ENCODE measurements at regions not wholly inside any gene's neighbourhood (a gene's known extent, or its start where the extent isn't known, plus 50 kb on each side); places are given as distances from the start of the nearest gene placed in this dataset.
"Not testable (repeated sequence)": the region's sequence is repeated elsewhere in the genome, so short reads cannot be mapped to it uniquely, and the experiment has no call there.

- H3K4me3 ChIP-seq (ENCODE audit: low read depth, low read length) = no peak overlapping the region
- TF ChIP-seq, protein P1, sequence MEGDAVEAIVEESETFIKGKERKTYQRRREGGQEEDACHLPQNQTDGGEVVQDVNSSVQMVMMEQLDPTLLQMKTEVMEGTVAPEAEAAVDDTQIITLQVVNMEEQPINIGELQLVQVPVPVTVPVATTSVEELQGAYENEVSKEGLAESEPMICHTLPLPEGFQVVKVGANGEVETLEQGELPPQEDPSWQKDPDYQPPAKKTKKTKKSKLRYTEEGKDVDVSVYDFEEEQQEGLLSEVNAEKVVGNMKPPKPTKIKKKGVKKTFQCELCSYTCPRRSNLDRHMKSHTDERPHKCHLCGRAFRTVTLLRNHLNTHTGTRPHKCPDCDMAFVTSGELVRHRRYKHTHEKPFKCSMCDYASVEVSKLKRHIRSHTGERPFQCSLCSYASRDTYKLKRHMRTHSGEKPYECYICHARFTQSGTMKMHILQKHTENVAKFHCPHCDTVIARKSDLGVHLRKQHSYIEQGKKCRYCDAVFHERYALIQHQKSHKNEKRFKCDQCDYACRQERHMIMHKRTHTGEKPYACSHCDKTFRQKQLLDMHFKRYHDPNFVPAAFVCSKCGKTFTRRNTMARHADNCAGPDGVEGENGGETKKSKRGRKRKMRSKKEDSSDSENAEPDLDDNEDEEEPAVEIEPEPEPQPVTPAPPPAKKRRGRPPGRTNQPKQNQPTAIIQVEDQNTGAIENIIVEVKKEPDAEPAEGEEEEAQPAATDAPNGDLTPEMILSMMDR (IDR thresholded peaks at IDR 0.05; ENCODE audit: insufficient read depth, low read length) = no peak
- peak; percentile 42 for DNase-seq (ENCODE audit: low read depth)
Measured at GRCh38 chr2:221750316-221750715, 178.2 kb upstream of the EPHA4 start.

- H3K4me3 ChIP-seq (ENCODE audit: low read depth, low read length) = no peak overlapping the region
- DNase-seq (ENCODE audit: low read depth) = no peak
- TF ChIP-seq, protein P1 (IDR thresholded peaks at IDR 0.05; ENCODE audit: insufficient read depth, low read length) = no peak
Measured at GRCh38 chr2:221747289-221747972, 175.3 kb upstream of the EPHA4 start.

- H3K4me3 ChIP-seq (ENCODE audit: low read depth, low read length) = no peak overlapping the region
- no peak for DNase-seq (ENCODE audit: low read depth)
- TF ChIP-seq, protein P1 (IDR thresholded peaks at IDR 0.05; ENCODE audit: insufficient read depth, low read length) = no peak
Measured at GRCh38 chr2:221741496-221742211, 169.6 kb upstream of the EPHA4 start.

GRCh38 chr2:221731432-221732145 is 159.5 kb upstream of the EPHA4 start:
- TF ChIP-seq, protein P1 (IDR thresholded peaks at IDR 0.05; ENCODE audit: insufficient read depth, low read length) = no peak
- H3K4me3 ChIP-seq (ENCODE audit: low read depth, low read length) = no peak overlapping the region
- no peak for DNase-seq (ENCODE audit: low read depth)

- DNase-seq (ENCODE audit: low read depth) = no peak
- TF ChIP-seq, protein P1 (IDR thresholded peaks at IDR 0.05; ENCODE audit: insufficient read depth, low read length) = no peak
- H3K4me3 ChIP-seq (ENCODE audit: low read depth, low read length) = no peak overlapping the region
Measured at GRCh38 chr2:221726894-221727513, 154.9 kb upstream of the EPHA4 start.

GRCh38 chr2:221724631-221725203 is 152.6 kb upstream of the EPHA4 start:
- H3K4me3 ChIP-seq (ENCODE audit: low read depth, low read length) = no peak overlapping the region
- DNase-seq (ENCODE audit: low read depth) = no peak
- TF ChIP-seq, protein P1 (IDR thresholded peaks at IDR 0.05; ENCODE audit: insufficient read depth, low read length) = no peak

GRCh38 chr2:221724117-221724516 is 152.0 kb upstream of the EPHA4 start:
- not testable (repeated sequence) for H3K4me3 ChIP-seq (ENCODE audit: low read depth, low read length); DNase-seq (ENCODE audit: low read depth)

Measured in fibroblast of the aortic adventitia (primary cell).